NCI-H1417 treated with DMSO at 0.1 percent for 48 hours (cell line): ENCODE measurements at regions not wholly inside any gene's neighbourhood (a gene's known extent, or its start where the extent isn't known, plus 50 kb on each side); places are given as distances from the start of the nearest gene placed in this dataset.

Experiments
- DNase-seq: peaks from one replicate; lab custom pipeline; 2025; lab: John Stamatoyannopoulos, UW

- DNase-seq = no peak
Measured at GRCh38 chr11:39144351-39145130, 2314.9 kb downstream of the LRRC4C start.

- DNase-seq = no peak
Measured at GRCh38 chr11:39139581-39139980, 2319.9 kb downstream of the LRRC4C start.

GRCh38 chr11:39120890-39121289, 2338.6 kb downstream of the LRRC4C start:
- no peak for DNase-seq

GRCh38 chr11:39113606-39114005, 2345.8 kb downstream of the LRRC4C start:
- DNase-seq = no peak

DNA sequence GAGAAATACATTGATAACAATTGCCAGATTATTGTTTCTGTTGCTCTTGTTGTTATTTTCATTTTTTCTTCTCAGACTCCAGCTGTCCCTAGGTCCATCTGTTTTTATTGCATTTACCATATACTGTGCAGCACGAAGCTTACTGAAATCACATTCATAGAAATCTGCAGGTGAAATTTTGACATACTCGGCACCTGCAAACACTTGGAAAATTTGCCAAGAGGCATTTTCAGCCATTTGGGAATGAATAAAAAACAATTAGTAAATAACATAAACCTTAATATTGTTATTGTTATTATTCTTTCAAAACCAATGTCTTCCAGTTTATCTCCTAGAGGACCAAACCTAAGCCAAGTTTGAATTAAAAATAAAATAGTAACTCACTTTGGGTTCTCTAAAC, 2357.2 kb downstream of the LRRC4C start:
- no peak for DNase-seq

DNA sequence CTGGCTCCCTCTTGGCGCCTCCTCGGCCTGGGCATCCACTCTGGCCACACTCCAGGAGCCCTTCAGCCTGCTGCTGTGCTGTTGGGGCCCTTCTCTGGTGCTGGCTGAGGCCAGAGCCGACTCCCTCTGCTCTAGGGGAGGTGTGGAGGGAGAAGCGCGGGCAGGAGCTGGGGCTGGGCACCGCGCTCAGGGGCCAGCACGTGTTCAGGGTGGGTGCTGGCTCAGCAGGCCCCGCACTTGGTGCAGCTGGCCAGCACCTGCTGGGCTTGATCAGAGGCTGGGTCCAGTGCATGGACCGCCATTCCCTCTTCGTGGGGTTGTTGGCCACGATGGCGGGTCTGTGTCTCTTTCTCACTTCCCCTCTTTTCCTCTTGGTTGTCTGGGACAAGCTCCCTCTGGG, 2381.0 kb downstream of the LRRC4C start:
- no peak for DNase-seq

DNA sequence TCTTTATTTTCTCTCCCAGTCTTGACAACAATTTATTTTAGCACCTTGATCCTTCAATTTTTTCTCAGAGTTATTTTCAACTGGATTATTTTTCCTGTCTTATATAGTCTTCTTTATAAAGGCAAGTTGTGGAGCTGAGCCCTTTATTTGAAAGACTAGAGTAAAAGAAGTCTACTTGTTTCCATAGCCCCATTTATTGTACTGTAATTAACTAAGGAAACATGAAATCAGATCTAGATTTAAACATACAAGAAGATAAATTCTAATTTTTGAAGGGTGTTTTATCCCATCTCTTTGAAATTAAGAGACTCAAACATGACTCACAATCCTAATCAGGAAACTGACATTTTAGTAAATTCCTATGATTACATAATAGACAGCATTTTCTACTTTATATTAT, 2421.8 kb downstream of the LRRC4C start:
- DNase-seq = no peak

DNA sequence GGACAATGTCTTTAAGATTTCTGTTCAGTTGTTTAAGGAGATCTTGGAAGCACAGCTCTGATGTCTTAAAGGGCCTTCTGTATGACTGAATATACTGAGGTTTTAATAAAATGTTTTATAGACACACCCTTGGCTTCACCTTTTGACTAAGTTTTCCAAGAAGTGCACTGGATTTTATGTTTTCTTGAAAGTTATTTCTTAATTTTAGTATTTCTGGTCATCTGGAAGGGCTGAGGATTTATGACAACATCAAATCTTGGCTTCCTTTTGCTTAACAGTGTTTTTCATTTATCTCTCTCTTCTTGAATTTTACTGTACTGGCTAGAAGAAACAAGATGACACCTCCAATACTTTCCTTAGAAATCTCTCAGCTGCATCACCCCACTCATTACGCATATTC, 2423.4 kb downstream of the LRRC4C start:
- DNase-seq = no peak

- no peak for DNase-seq
Measured at GRCh38 chr11:39021539-39021938, 2423.5 kb upstream of the RAG2 start.

DNA sequence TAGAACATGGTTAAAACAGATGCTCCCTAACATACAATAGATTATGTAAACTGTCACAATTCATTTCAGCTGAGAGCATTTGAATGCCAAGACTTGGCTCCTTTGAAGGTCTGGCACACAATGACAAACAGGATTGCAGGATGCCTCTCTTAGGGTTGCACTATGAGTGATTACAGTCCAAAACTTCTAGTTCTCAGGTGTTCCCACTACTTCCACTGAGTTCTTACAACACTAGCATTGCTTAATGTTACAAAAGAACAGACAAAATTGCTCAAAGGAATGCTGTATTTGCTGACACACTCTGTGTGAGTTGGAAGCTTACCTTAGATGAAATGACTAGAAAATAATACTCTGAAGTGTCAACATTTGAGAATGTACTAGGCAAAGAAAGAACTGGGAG, 2413.8 kb upstream of the RAG2 start:
- DNase-seq = no peak

- no peak for DNase-seq
Measured at GRCh38 chr11:38990841-38991240, 2392.8 kb upstream of the RAG2 start.

DNA sequence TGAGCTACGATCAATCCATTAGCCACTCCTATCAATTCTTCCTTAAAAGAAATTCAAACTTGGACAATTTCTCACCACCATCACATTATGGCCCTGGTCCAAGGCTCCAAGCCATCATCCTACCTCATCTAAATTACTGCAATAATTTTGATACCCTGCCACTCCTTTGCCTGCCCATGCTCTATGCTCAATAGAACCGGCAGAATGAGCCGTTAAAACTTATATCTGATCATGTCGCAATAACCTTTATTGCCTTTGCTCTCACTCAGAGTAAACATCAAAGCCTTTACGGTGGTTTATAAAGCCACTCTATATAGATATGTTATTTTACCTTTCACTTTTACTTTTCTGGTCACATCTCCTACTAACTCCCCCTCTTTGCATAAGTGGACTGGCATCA, 2392.1 kb upstream of the RAG2 start:
- DNase-seq = no peak

DNA sequence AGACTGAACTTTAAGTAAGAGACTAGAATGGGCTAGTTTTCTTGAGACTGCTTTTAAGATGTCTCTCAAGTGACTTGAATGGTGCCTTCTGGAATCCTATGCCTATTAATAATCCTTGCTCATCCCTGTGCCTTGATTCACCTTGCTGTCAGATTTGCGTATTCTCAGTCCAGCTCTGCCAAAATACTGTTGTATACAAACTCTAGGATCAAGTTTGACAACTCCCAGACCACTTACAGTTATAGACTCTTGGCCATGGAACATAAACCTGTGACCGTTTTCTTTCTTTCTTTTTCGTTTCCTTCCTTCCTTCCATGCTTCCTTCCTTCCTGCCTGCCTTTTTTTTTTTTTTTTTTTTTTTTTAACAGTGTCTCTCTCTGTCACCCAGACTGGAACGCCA, 2390.9 kb upstream of the RAG2 start:
- DNase-seq = no peak

GRCh38 chr11:38972220-38972619, 2374.2 kb upstream of the RAG2 start:
- DNase-seq = no peak

DNA sequence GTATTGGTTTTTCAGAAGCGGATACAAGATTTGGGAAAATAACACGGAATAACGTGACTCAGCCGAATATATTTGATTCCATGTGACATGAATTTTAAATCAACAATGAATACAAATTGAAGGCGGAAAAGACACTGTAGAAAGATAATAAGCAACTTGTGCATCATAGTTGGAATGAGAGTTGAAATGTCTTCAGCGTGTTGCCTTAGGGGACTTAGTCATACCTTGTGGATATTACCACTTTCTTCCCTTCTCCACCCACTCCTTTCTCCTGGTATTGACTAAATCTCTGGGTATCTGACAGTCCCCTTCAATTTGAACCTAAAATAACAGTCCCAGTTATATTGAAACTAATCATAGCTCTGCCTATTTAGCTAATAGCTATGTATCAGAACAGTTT, 2373.1 kb upstream of the RAG2 start:
- DNase-seq = no peak

DNA sequence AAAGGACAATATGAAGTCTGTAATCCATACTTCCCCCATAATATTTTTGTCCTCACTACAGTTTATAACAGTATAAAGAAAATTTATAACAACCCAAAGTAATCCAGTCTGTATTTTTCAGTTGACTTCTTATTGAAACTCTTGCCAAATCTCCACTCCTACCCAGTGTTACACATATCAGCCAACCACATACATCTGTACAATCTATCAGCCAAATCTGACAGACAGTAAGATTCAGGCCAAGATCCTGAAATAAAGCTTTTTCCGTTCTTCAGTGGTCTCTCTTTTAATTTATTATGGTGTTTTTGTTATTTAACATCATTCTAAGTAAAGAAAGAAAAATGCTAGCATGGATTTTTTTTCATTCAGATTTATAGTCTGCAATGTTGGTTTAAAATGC, 2370.9 kb upstream of the RAG2 start:
- no peak for DNase-seq

DNA sequence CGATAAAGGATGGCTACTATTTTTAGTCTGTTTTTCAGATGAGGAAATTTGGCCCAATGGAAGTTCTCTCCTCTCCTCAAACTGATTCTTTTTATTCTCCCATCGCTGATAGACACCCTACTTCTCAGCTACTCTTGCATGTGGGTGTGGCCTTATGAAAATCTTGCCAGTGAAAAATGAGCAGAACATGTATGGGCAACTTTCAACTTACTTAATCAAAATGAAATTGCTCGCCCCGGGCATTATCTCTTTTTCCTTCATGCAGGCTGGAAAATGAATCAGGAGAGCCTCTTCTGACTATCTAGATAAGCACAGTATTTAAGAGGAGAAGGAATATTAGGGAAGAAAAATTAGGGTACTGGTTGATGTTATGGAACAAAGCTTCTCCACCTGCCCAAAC, 2354.7 kb upstream of the RAG2 start:
- DNase-seq = no peak

DNA sequence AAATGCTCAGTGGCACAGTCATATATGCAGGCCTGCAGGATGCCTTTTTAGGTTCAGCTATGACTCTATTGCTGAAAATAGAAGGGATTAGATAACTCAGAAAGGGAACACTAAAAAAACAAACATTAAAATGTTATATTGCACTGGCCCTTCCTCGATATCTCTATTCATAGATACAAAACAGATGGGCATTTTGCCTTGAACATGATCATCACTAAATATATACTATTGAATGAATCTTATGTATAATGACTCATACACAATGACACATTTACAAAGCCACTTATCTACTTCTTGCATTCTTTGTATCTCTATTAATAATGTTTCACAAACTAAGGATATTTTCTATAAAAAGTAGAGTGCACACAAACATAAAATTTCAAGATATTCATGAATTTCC, 2352.8 kb upstream of the RAG2 start:
- no peak for DNase-seq

- DNase-seq = no peak
Measured at GRCh38 chr11:38948392-38948791, 2350.4 kb upstream of the RAG2 start.

- no peak for DNase-seq
Measured at GRCh38 chr11:38937709-38938108, 2339.7 kb upstream of the RAG2 start.

- no peak for DNase-seq
Measured at GRCh38 chr11:38935941-38936340, 2337.9 kb upstream of the RAG2 start.

- no peak for DNase-seq
Measured at GRCh38 chr11:38927993-38928392, 2330.0 kb upstream of the RAG2 start.

DNA sequence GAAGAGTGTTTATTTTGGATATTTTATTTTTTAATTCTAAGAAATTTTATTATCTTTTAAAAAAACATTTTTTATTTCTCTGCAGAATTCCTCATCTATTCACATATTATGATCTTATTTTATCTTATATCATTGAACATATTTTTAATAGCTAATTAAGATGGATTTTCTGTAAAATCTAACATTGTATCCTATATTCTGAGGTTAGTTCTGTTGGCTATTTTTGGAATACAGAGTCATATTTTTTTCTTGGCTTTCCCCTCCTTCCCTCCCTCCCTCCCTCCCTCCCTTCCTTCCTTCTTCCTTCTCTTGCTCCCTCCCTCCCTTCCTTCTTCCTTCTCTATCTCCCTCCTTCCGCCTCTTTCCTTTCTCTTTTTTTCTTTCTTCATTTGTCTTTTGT, 2326.6 kb upstream of the RAG2 start:
- no peak for DNase-seq

- DNase-seq = no peak
Measured at GRCh38 chr11:38900211-38900610, 2302.2 kb upstream of the RAG2 start.
